ENCODE measurements at regions not wholly inside any gene's neighbourhood (a gene's known extent, or its start where the extent isn't known, plus 50 kb on each side); places are given as distances from the start of the nearest gene placed in this dataset.

DNA sequence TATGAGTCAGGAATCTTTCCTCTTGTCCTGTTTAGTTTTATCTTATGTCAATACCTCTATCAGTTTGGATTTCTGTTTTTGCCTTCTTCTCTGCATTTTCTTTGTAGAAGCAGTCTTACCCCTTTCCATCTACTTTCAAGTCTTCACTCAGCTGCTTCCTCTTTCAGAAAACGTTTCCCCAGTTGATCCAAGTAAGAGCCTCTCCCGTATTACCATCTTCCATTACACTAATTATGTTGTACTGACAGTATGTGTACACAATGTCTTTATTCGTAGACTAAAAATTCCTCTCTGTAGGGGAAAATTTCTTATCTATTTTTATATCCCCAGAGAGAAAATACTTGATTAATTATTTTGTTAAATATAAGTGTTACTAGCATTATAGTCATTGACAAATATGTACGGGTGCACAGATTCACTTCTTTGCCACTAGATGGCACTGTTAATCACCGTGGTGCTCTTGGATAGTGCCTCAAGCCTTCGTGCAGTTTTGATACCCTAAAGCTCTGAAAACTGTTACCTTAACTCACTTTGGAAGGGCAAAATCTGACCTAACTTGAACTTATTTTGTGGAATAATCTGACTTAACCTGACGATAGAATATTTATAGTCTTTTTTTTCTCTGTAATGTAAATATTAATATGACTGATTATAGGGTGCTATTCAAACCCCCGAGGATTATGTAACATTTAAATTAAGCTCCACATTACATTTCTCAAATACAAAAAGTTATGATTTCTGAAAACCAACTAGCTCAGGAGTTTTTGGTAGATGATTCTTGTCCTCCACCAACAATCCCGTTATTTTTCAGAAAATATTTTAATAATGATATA is 74.2 kb upstream of the POU1F1 start:
- TF ChIP-seq, protein P1, sequence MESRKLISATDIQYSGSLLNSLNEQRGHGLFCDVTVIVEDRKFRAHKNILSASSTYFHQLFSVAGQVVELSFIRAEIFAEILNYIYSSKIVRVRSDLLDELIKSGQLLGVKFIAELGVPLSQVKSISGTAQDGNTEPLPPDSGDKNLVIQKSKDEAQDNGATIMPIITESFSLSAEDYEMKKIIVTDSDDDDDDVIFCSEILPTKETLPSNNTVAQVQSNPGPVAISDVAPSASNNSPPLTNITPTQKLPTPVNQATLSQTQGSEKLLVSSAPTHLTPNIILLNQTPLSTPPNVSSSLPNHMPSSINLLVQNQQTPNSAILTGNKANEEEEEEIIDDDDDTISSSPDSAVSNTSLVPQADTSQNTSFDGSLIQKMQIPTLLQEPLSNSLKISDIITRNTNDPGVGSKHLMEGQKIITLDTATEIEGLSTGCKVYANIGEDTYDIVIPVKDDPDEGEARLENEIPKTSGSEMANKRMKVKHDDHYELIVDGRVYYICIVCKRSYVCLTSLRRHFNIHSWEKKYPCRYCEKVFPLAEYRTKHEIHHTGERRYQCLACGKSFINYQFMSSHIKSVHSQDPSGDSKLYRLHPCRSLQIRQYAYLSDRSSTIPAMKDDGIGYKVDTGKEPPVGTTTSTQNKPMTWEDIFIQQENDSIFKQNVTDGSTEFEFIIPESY (CRISPR knock-in tag; IDR thresholded peaks at IDR 0.05), result no peak
- TF ChIP-seq SRSF1 (IDR thresholded peaks at IDR 0.05; ENCODE audit: low read depth, low read length), result no peak
